ENCODE measurements at regions not wholly inside any gene's neighbourhood (a gene's known extent, or its start where the extent isn't known, plus 50 kb on each side); places are given as distances from the start of the nearest gene placed in this dataset.

DNA sequence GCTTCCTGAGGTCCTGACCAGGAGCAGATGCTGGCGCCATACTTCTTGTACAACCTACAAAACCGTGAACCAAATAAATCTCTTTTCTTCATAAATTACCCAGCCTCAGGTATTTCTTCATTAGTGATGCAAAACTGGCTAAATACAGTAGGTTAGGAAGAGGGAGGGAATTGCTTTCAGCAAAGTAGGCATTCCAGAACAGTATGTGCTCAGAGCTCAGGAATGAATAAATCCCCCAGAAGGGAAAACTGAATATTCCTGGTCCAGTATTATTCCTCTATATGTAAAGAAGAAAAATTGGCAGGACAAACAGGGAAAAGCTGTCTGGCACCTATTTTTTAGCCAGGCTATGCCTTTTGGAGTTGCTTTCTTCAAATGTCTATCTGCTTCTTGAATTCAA, 577.1 kb downstream of the PSAT1 start:
- H3K4me3 ChIP-seq (IDR thresholded peaks at IDR 0.05; ENCODE audit: insufficient read depth, low read depth, low read length), result no peak overlapping the region
- H4K20me1 ChIP-seq (ENCODE audit: insufficient read depth), result no peaks in the 10 kb centered on the region
- H3K79me2 ChIP-seq (ENCODE audit: insufficient read depth, low read depth), result no peaks in the 10 kb centered on the region
- no peak overlapping the region for H3K4me2 ChIP-seq
- no peaks in the 10 kb centered on the region for H3K27me3 ChIP-seq (ENCODE audit: insufficient read depth, low read depth)
- H3K4me1 ChIP-seq (ENCODE audit: low read depth, poor library complexity, severe bottlenecking), result no peaks in the 10 kb centered on the region
- H2AFZ ChIP-seq (ENCODE audit: low read depth), result no peak overlapping the region
- no peak overlapping the region for H3K27ac ChIP-seq
- H3K9ac ChIP-seq, result no peak overlapping the region
- TF ChIP-seq, protein P1, sequence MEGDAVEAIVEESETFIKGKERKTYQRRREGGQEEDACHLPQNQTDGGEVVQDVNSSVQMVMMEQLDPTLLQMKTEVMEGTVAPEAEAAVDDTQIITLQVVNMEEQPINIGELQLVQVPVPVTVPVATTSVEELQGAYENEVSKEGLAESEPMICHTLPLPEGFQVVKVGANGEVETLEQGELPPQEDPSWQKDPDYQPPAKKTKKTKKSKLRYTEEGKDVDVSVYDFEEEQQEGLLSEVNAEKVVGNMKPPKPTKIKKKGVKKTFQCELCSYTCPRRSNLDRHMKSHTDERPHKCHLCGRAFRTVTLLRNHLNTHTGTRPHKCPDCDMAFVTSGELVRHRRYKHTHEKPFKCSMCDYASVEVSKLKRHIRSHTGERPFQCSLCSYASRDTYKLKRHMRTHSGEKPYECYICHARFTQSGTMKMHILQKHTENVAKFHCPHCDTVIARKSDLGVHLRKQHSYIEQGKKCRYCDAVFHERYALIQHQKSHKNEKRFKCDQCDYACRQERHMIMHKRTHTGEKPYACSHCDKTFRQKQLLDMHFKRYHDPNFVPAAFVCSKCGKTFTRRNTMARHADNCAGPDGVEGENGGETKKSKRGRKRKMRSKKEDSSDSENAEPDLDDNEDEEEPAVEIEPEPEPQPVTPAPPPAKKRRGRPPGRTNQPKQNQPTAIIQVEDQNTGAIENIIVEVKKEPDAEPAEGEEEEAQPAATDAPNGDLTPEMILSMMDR (conservative IDR thresholded peaks at IDR 0.05; ENCODE audit: low read depth, low read length), result no peak
- H3K36me3 ChIP-seq (ENCODE audit: insufficient read depth), result no peaks in the 10 kb centered on the region

DNA sequence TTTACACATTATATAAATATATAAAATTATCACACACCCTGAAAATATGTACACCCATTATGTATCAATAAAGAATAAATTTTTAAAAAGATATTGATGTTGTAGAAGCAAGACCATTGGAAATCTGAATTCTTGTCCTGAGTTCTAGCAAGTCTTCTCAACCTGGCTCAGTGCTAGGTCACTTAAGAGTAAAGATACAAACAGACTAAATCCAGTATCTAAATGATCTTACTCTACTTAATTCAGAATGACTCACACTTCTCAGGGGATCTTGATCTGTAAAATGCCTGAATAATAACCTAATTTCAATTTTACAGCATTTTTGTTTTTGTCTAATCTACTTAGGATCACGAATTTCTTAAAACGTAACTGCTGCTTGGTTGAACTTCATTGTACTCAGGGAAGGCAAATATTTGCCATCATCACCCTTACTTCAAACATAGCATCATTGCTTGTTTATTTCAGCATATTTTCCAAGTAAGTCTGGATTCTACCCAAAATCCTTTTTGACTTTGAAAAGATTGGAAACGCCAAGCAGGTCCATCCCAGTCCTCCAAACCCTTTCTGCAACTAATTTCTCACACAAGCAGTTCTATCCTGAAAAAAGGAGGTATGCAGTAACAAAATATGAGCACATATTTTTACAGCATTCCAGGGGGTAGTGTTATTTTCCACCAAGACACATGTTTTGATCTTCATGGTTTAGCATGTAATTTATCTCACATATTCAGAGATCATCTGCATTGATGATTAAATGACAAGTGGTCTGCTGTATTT, 582.6 kb downstream of the PSAT1 start:
- Histone ChIP-seq H3K79me2 (ENCODE audit: insufficient read depth, low read depth) (no peaks in the 10 kb centered on the region), H3K4me1 (ENCODE audit: low read depth, poor library complexity, severe bottlenecking) (no peaks in the 10 kb centered on the region), H3K36me3 (ENCODE audit: insufficient read depth) (no peaks in the 10 kb centered on the region), H3K4me3 (IDR thresholded peaks at IDR 0.05; ENCODE audit: insufficient read depth, low read depth, low read length) (no peak overlapping the region), H3K27ac (no peak overlapping the region), H3K4me2 (no peak overlapping the region), H3K27me3 (ENCODE audit: insufficient read depth, low read depth) (no peaks in the 10 kb centered on the region), H4K20me1 (ENCODE audit: insufficient read depth) (no peaks in the 10 kb centered on the region), H2AFZ (ENCODE audit: low read depth) (no peak overlapping the region), H3K9ac (no peak overlapping the region)
- TF ChIP-seq, protein P1 (conservative IDR thresholded peaks at IDR 0.05; ENCODE audit: low read depth, low read length), result no peak

DNA sequence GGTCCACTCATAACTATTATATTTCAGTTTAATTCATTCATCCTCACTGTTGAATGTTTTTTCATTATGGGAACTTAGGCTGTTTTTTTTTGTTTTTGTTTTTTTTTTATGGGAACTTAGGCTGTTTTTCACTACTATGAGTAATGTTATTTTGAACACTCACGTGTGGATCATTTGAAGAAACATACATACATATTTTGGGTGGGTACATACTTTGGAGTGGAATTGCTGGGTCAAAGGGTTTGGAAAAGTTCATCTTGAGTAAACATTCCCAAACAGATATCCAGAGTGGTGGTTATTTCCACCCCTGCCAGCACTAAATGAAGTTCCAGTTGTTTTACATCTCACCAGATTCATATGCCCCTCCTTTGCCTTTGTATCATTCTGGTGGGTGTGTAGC, 584.4 kb downstream of the PSAT1 start:
- no peak overlapping the region for H3K4me3 ChIP-seq (IDR thresholded peaks at IDR 0.05; ENCODE audit: insufficient read depth, low read depth, low read length)
- H3K36me3 ChIP-seq (ENCODE audit: insufficient read depth), result no peaks in the 10 kb centered on the region
- no peak overlapping the region for H3K9ac ChIP-seq
- TF ChIP-seq, protein P1 (conservative IDR thresholded peaks at IDR 0.05; ENCODE audit: low read depth, low read length), result no peak
- H3K4me1 ChIP-seq (ENCODE audit: low read depth, poor library complexity, severe bottlenecking), result no peaks in the 10 kb centered on the region
- no peak overlapping the region for H3K4me2 ChIP-seq
- no peak overlapping the region for H3K27ac ChIP-seq
- no peaks in the 10 kb centered on the region for H3K27me3 ChIP-seq (ENCODE audit: insufficient read depth, low read depth)
- no peaks in the 10 kb centered on the region for H4K20me1 ChIP-seq (ENCODE audit: insufficient read depth)
- H3K79me2 ChIP-seq (ENCODE audit: insufficient read depth, low read depth), result no peaks in the 10 kb centered on the region
- H2AFZ ChIP-seq (ENCODE audit: low read depth), result no peak overlapping the region

DNA sequence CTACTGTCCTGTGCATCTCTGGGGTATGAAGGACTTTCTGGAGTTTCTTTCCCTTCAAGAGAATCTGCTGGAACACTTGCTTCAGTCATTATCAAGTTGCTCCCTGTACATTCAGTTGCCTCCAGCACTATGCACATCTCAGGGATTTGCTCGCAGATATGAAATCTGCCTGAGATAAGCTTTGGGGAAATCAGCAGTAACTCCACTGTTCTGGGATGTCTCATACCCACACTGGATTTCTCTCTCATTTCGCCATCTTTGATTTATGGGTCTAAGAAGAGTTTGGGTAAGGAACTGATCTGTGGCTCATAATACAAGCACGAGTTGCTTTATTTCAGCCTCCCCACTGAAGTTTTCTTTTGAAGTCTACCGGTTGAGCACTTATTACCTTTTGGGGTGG, 585.6 kb downstream of the PSAT1 start:
- Histone ChIP-seq H3K9ac (no peak overlapping the region), H2AFZ (ENCODE audit: low read depth) (no peak overlapping the region), H3K27ac (no peak overlapping the region), H3K4me2 (no peak overlapping the region), H3K27me3 (ENCODE audit: insufficient read depth, low read depth) (no peaks in the 10 kb centered on the region), H3K36me3 (ENCODE audit: insufficient read depth) (no peaks in the 10 kb centered on the region), H3K4me3 (IDR thresholded peaks at IDR 0.05; ENCODE audit: insufficient read depth, low read depth, low read length) (no peak overlapping the region), H4K20me1 (ENCODE audit: insufficient read depth) (no peaks in the 10 kb centered on the region), H3K4me1 (ENCODE audit: low read depth, poor library complexity, severe bottlenecking) (no peaks in the 10 kb centered on the region), H3K79me2 (ENCODE audit: insufficient read depth, low read depth) (no peaks in the 10 kb centered on the region)
- TF ChIP-seq, protein P1 (conservative IDR thresholded peaks at IDR 0.05; ENCODE audit: low read depth, low read length), result no peak

All from KMS-11 (cell line).